ENCODE measurements at regions not wholly inside any gene's neighbourhood (a gene's known extent, or its start where the extent isn't known, plus 50 kb on each side); places are given as distances from the start of the nearest gene placed in this dataset.

GRCh38 chr2:217617616-217618022, 385.2 kb downstream of the TNS1 start:
- TF ChIP-seq CTCF (IDR thresholded peaks at IDR 0.05; ENCODE audit: borderline replicate concordance, extremely low read depth, low read length, poor library complexity, severe bottlenecking) = no peak
- TF ChIP-seq EZH2 (IDR thresholded peaks at IDR 0.05; ENCODE audit: borderline replicate concordance, low read depth, low read length, severe bottlenecking) = no peak
